ENCODE measurements at regions not wholly inside any gene's neighbourhood (a gene's known extent, or its start where the extent isn't known, plus 50 kb on each side); places are given as distances from the start of the nearest gene placed in this dataset.
"Not testable (repeated sequence)": the region's sequence is repeated elsewhere in the genome, so short reads cannot be mapped to it uniquely, and the experiment has no call there.

DNA sequence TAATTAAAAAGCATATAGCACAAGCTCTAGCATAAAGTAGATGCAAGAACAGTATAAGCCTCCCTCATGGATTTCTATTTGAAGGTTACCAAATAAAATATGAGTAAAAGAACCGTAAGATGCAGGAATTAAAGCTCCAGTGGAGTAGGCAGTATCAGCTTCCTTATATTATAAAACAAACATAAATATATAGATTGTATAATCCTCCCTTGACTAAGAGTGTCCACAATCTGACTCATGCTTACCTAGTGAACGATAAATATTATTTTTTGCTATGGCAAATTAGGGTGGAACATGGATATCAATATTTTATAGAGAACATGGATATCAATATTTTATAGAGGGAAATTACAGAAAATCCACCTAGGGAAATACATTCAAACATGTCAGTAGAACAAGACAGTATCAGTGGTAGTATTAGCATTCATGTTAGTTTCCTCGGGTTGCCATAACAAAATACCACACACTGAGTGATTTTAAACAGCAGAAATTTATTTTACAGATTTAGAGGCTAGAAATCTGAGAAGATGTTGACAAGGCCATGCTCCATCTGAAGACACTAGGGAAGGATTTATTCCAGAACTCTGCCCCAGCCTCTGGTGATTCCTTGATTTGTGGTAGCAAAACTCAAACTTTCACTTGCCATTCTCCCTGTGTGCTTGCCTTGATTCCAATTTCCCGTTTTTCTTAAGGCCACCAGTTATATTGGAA lies 1521.3 kb downstream of the SI start:
- in situ Hi-C loops (cut with HindIII; ENCODE audit: low pct_unique_long_range_greater_than_20kb, low sequenced_read_pairs): no loop called here
- DNase-seq (ENCODE audit: low read depth, low spot score): no peak

- DNase-seq (ENCODE audit: low read depth, low spot score): no peak
- in situ Hi-C loops (cut with HindIII; ENCODE audit: low pct_unique_long_range_greater_than_20kb, low sequenced_read_pairs): no loop called here
Measured at GRCh38 chr3:163555918-163556317, 1522.4 kb downstream of the SI start.

DNA sequence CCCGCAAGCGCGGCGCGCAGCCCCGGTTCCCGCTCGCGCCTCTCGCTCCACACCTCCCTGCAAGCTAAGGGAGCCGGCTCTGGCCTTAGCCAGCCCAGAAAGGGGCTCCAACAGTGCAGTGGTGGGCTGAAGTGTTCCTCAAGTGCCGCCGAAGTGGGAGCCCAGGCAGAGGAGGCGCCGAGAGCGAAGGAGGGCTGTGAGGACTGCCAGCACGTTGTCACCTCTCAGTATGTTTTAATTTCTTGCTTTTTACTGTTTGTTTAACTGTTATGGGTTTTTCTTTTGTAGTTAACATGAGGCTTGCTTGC lies 1525.7 kb downstream of the SI start:
- no peak for DNase-seq (ENCODE audit: low read depth, low spot score)

DNA sequence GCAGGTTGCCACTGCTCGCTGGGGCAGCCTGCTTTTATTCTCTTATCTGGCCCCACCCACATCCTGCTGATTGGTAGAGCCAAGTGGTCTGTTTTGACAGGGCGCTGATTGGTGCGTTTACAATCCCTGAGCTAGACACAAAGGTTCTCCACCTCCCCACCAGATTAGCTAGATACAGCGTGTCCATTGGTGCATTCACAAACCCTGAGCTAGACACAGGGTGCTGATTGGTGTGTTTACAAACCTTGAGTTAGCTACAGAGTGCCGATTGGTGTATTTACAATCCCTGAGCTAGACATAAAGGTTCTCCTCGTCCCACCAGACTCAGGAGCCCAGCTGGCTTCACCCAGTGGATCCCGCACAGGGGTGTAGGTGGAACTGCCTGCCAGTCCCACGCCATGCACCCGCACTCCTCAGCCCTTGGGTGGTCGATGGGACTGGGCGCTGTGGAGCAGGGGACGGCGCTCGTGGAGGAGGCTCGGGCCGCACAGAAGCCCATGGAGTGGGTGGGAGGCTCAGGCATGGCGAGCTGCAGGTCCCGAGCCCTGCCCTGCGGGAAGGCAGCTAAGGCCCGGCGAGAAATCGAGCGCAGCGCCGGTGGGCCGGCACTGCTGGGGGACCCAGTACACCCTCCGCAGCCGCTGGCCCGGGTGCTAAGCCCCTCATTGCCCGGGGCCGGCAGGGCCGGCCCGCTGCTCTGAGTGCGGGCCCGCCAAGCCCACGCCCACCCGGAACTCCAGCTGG lies 1526.2 kb downstream of the SI start:
- in situ Hi-C loops (cut with HindIII; ENCODE audit: low pct_unique_long_range_greater_than_20kb, low sequenced_read_pairs); DNase-seq (ENCODE audit: low read depth, low spot score): not testable (repeated sequence)

More for the DNA sequence above, 1525.7 kb downstream of the SI start:
- in situ Hi-C loops (cut with HindIII; ENCODE audit: low pct_unique_long_range_greater_than_20kb, low sequenced_read_pairs): no loop called here

- in situ Hi-C loops (cut with HindIII; ENCODE audit: low pct_unique_long_range_greater_than_20kb, low sequenced_read_pairs): no loop called here
- DNase-seq (ENCODE audit: low read depth, low spot score): no peak
Measured at GRCh38 chr3:163548015-163548414, 1530.3 kb downstream of the SI start.

DNA sequence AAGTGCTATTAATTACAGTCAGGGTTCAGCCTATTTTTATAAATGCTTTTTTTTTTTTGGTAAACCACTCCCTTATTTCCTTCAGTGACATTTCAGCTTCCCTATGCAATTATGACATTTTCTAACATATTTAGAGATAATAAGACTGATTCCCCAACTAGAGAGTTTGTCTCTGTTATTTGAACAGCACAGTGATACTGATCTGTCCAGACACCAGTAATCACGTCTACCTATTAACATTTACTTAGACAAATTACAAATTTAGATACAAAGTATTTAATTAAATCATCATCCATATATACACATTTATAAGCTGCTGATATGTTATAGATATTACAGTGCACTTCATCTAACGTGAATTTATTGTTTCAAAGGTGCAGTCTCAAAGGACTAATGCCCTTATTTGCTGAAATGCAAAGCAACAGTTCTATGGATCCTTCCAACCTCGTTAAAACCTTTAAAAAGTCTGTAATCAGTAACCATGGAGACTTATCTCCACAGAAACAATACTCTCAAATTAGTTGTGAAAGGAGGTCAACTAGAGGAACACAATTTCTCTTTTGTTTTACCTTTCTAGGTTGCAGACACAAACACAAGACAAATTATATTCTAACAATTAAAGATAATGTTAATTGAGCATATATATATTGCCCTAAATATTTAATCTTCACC lies 1531.1 kb downstream of the SI start:
- no peak for DNase-seq (ENCODE audit: low read depth, low spot score)
- in situ Hi-C loops (cut with HindIII; ENCODE audit: low pct_unique_long_range_greater_than_20kb, low sequenced_read_pairs): no loop called here

DNA sequence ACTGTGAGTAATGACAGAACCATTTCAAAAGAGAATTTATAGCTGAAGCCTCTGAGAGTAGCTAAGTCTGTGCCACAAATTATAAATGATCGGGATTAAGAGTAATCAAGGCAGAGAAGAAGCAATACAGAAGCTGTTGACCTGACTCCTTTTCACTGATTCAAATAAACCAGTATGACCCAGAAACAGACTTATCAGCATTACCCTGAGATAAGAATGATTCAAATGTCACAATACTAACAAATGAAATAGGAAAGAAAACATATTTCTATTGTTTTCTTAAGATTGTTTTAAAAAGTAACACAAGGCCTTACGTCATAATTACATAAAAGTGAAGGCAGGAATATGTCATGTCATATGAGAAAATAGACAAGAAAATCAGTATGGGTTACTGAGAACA lies 1534.6 kb downstream of the SI start:
- no peak for DNase-seq (ENCODE audit: low read depth, low spot score)
- in situ Hi-C loops (cut with HindIII; ENCODE audit: low pct_unique_long_range_greater_than_20kb, low sequenced_read_pairs): no loop called here

DNA sequence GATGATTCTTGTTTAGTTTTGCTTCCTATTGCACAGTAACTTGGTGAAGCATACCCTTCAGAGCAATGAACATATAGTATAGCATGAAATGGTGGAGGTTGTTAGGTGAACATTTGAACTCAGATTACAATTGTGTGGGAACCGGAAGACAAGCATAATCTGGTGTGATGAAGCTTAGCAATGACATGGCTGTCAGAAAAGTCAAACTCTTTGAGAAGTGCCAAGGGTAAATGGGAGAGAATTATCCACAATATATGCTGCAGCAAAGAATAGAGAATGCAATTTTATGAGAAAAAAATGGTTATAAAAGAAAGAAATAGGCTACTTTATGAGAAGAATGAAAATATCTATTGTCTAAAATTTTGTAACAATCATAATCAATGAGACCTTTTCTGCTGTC lies 1536.7 kb downstream of the SI start:
- in situ Hi-C loops (cut with HindIII; ENCODE audit: low pct_unique_long_range_greater_than_20kb, low sequenced_read_pairs): no loop called here
- DNase-seq (ENCODE audit: low read depth, low spot score): no peak

- no peak for DNase-seq (ENCODE audit: low read depth, low spot score)
- in situ Hi-C loops (cut with HindIII; ENCODE audit: low pct_unique_long_range_greater_than_20kb, low sequenced_read_pairs): no loop called here
Measured at GRCh38 chr3:163538387-163538786, 1539.9 kb downstream of the SI start.

- no peak for DNase-seq (ENCODE audit: low read depth, low spot score)
- in situ Hi-C loops (cut with HindIII; ENCODE audit: low pct_unique_long_range_greater_than_20kb, low sequenced_read_pairs): no loop called here
Measured at GRCh38 chr3:163533381-163533780, 1544.9 kb downstream of the SI start.

- no peak for DNase-seq (ENCODE audit: low read depth, low spot score)
- in situ Hi-C loops (cut with HindIII; ENCODE audit: low pct_unique_long_range_greater_than_20kb, low sequenced_read_pairs): no loop called here
Measured at GRCh38 chr3:163523375-163523774, 1554.9 kb downstream of the SI start.

DNA sequence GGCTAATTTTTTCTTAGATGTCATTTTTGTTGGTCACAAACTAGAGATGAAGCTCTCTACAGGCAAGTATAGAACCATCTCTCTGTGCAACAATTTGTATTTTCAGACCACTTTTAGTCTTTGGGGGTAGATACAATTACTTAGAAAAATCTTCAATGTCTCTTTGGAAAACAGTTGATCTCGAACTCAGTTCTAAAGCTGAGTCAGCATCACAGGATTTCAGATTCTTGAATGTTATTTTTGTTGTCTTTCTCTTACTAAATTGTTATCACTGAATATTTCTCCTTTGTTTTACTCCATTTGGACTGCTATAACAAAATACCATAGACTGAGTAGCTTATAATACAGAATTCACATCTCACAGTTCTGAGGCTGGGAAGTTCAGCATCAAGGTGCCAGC lies 1557.0 kb downstream of the SI start:
- no peak for DNase-seq (ENCODE audit: low read depth, low spot score)
- in situ Hi-C loops (cut with HindIII; ENCODE audit: low pct_unique_long_range_greater_than_20kb, low sequenced_read_pairs): no loop called here

DNA sequence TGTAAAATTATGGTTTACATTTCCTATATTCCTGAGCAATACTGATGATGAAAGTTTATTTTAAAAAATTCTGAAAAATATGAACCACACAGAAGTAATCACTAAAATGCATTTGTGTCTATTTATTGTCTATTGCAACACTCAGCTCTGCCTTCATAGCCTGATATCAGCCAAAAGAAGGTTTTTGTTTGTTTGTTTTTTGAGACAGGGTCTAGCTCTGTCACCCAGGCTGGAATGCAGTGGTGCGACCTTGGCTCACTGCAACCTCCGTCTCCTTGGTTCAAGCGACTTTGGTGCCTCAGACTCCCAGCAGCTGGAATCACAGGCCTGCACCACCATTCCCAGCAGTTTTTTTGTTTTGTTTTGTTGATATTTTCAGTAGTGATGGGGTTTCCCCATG lies 1560.2 kb downstream of the SI start:
- in situ Hi-C loops (cut with HindIII; ENCODE audit: low pct_unique_long_range_greater_than_20kb, low sequenced_read_pairs): no loop called here
- no peak for DNase-seq (ENCODE audit: low read depth, low spot score)

GRCh38 chr3:163513149-163513657 lies 1565.1 kb downstream of the SI start:
- in situ Hi-C loops (cut with HindIII; ENCODE audit: low pct_unique_long_range_greater_than_20kb, low sequenced_read_pairs): no loop called here
- DNase-seq (ENCODE audit: low read depth, low spot score): no peak

DNA sequence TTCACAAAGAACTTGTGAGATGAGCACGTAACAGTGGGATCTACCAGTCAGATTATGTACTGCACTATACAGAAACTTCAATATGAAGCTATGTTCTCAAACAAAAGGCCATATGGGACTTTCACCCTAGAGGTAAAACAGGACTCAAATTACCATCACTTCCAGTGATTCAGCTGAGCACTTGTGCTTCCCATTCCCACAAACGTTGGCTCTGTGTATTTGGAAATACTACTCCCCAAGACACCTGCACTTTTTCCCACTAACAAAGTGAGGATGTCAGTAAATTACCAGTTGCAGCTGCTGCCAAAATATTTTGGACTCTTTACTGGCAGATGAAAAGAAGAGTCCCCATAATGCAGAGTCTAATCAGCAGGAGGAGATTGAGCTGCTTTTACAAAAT lies 1570.1 kb downstream of the SI start:
- in situ Hi-C loops (cut with HindIII; ENCODE audit: low pct_unique_long_range_greater_than_20kb, low sequenced_read_pairs): no loop called here
- no peak for DNase-seq (ENCODE audit: low read depth, low spot score)

DNA sequence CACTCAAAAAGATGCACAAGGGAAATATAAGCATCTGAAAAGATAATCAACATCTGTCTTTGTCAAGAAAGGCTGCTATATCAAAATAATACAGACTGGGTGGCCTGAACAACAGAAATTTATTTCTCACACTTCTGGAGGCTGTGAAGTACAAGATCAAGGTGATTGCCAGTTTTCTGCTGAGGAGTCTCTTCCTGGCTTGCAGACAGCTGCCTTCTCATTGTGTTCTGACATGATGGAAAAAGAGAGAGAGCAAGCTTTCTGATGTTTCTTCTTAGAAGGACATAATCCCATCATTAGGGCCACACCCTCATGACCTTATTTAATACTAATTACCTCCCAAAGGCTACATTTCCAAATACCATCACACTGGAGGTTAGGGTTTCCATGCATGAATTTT lies 1573.3 kb downstream of the SI start:
- in situ Hi-C loops (cut with HindIII; ENCODE audit: low pct_unique_long_range_greater_than_20kb, low sequenced_read_pairs): no loop called here
- no peak for DNase-seq (ENCODE audit: low read depth, low spot score)

- DNase-seq (ENCODE audit: low read depth, low spot score); in situ Hi-C loops (cut with HindIII; ENCODE audit: low pct_unique_long_range_greater_than_20kb, low sequenced_read_pairs): not testable (repeated sequence)
Measured at GRCh38 chr3:163499736-163500219, 1578.5 kb downstream of the SI start.

- DNase-seq (ENCODE audit: low read depth, low spot score); in situ Hi-C loops (cut with HindIII; ENCODE audit: low pct_unique_long_range_greater_than_20kb, low sequenced_read_pairs): not testable (repeated sequence)
Measured at GRCh38 chr3:163498842-163499735, 1579.2 kb downstream of the SI start.

Measured in SK-MEL-5 (cell line).